ENCODE measurements at regions not wholly inside any gene's neighbourhood (a gene's known extent, or its start where the extent isn't known, plus 50 kb on each side); places are given as distances from the start of the nearest gene placed in this dataset.

DNA sequence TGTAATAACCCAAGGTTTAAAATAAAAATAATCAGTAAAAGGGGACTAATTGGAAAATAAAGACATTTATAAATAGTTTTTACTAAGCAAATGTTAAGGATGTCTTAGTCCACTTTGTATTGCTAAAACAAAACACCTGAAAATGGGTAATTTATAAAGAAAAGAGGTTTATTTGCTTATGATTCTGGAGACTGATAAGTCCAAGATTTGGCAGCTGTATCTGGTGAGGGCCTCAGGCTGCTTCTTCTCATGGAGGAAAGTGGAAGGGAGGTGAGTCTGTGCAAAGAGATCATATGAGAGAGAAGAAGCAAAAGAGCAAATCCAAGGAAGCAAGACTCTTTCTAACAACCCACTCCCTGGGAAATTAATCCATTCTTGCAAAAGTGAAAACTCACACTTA lies 299.5 kb downstream of the DSC3 start:
- TF ChIP-seq, protein P1, sequence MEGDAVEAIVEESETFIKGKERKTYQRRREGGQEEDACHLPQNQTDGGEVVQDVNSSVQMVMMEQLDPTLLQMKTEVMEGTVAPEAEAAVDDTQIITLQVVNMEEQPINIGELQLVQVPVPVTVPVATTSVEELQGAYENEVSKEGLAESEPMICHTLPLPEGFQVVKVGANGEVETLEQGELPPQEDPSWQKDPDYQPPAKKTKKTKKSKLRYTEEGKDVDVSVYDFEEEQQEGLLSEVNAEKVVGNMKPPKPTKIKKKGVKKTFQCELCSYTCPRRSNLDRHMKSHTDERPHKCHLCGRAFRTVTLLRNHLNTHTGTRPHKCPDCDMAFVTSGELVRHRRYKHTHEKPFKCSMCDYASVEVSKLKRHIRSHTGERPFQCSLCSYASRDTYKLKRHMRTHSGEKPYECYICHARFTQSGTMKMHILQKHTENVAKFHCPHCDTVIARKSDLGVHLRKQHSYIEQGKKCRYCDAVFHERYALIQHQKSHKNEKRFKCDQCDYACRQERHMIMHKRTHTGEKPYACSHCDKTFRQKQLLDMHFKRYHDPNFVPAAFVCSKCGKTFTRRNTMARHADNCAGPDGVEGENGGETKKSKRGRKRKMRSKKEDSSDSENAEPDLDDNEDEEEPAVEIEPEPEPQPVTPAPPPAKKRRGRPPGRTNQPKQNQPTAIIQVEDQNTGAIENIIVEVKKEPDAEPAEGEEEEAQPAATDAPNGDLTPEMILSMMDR (IDR thresholded peaks at IDR 0.05) = no peak

DNA sequence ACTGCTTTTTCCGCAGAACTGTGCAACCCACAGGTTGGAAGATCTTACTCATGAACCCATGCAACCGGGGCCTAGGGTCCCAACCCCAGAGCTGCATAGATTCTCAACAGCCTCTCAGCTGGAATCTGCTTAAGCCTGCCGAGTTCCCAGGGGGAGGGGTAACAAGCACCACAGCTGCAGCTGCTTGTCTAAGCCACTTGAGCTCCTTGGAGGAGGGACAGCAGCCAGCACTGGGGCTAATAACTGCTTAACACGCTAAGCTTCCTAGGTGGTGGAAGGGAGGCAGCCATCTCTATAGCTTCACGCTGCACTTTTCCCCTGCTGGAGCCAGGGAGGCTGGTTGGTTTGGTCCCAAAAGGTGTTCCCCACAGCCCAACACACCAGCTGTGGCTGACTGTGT lies 311.6 kb downstream of the DSC3 start:
- TF ChIP-seq, protein P1 (IDR thresholded peaks at IDR 0.05) = no peak

DNA sequence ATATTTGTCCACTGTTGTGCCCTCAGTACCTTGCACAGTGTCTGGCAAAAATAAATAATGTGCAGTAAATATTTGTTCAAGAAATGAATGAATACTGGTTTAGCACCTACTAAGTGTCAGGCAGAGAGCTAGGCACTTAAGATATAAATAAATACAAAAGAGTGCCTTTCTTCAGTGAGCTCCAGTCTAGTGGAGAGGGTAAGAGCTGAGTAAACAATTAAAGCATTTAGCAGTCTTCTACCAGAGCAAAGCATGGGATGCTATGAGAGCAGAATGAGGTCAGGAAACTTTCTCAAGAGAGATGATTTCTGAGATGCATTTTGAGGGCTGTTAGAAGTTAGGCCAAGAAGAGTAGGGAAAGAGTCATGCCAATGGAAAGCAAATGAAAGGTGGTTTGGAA lies 314.7 kb downstream of the DSC3 start:
- TF ChIP-seq, protein P1 (IDR thresholded peaks at IDR 0.05) = no peak

DNA sequence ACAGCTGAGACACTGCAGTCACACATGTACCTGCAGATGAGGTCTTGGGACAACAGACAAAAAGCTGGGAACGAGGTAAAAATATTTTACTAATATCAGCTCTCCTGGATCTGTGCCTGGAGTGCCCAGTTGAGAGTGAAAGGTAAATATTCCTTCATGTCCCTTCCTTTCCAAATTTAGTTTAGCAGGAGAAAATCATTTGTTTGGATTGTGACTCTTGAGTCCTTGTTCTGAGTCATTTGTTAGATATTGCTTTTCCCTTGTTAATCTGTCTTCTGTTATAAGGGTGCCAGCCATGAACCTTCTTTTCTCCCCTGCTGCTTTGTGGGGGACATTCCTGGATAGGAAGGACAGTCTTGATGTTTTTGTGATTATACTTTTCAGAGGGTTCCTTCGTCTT lies 329.2 kb downstream of the DSC3 start:
- TF ChIP-seq, protein P1 (IDR thresholded peaks at IDR 0.05) = no peak

DNA sequence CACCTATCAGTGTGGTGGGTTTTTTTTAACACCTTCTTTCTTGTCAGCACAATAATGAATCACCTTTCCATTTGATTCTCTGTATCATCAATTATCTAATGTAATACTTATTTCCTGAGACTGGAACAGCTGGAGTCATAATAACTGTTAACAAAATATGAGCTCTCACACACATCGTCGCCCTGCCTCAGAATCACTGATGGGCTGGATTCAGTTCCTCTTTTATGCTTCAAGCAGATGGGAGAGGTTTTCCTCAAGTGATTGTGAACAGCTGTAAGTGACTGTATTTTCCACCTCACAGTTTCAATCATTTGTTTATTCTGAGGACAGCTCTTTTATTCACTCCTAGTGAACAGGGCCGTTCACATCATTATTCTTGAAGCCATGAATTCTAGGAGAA lies 330.2 kb downstream of the DSC3 start:
- TF ChIP-seq, protein P1 (IDR thresholded peaks at IDR 0.05) = no peak

DNA sequence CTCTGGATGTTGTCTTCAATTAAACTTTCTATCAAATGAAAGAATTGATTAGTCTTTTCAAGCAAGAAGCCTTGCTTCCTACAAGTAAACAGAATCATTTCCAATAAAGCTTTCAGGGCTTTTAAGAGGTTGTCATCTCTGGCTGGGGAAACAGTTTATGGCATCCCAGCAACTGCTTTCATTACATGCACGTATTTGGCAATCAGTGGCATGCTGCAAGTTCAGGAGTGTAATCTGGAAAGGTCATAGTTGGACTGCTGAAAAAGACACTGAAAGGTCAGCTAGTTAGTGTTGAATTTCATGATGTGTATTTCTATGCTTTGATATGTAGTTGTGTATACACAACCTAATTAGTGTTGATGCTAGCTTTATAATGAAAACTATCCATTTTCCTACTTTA lies 332.9 kb downstream of the DSC3 start:
- TF ChIP-seq, protein P1 (IDR thresholded peaks at IDR 0.05) = no peak

DNA sequence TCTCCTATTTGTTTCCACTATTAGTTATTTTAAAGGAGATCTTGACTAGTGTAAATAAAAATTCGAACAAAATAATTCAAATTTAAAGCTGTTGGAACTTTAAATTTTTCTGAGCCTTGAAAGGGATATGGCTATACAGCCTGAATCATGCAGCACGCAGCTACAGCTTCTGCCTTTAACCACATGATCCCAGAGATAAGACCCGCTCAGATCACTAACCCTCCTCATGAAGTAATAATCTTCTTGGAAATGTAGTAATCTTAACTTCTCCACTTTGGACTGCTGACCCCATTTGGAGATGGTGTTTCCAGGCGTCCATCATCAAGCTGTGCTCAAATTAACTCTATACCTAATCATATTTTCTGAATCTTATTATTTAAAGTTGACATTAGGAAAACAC lies 336.6 kb downstream of the DSC3 start:
- TF ChIP-seq, protein P1 (IDR thresholded peaks at IDR 0.05) = no peak

DNA sequence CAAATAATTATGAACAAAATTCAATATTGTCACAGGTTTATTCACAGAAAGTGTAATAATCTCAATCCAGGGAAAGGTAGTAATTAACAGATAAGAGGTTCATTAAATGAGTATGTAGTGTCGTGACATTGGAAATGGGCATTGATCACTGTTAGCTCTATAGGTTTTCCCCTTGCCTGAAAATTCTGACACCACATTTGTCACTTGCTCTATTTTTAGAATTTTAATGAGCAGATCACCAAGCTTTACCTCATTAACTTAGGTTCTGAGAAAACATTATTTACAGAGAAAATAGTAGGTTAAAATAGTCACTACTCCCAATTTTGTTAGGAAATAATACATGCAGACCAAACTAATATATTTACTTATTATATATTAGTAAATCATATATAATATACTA lies 344.0 kb downstream of the DSC3 start:
- TF ChIP-seq, protein P1 (IDR thresholded peaks at IDR 0.05) = no peak
